Esophagus muscularis mucosa (tissue), 4 donors: ENCODE measurements at regions not wholly inside any gene's neighbourhood (a gene's known extent, or its start where the extent isn't known, plus 50 kb on each side); places are given as distances from the start of the nearest gene placed in this dataset.
"Not testable (repeated sequence)": the region's sequence is repeated elsewhere in the genome, so short reads cannot be mapped to it uniquely, and the experiment has no call there.

Source experiments
- DNase-seq: peaks from one replicate; pipeline ENCODE4 v3.0.0-alpha.2; 2017; ENCODE audit errors: extremely low spot score
- H3K27ac ChIP-seq, 4 donors: fragments of 200-600 bp; sonication (generic); replicated peaks in 1 of 4; 1 replicate in 3 of 4; 2 replicates in 1 of 4; pipeline ENCODE4 v1.5.1; 2016 to 2019; ENCODE audit warnings: mild to moderate bottlenecking in 1 of 4
- H3K27me3 ChIP-seq, 4 donors: fragments of 200-600 bp; sonication (generic); one replicate each; pipeline versions ENCODE4 v1.5.1 to v1.6.0; 2016 to 2019
- H3K36me3 ChIP-seq, 4 donors: fragments of 200-600 bp; sonication (generic); one replicate each; pipeline ENCODE4 v1.5.1; 2016 to 2019
- H3K4me1 ChIP-seq, 4 donors: fragments of 200-600 bp; sonication (generic); one replicate each; pipeline ENCODE4 v1.5.1; 2016 to 2019
- H3K4me3 ChIP-seq, 4 donors: fragments of 200-600 bp; sonication (generic); 1 replicate in 2 of 4; 2 replicates in 2 of 4; pipeline ENCODE4 v1.5.1; 2016 to 2019; ENCODE audit warnings: mild to moderate bottlenecking in 4 of 4, moderate library complexity in 1 of 4
- H3K9me3 ChIP-seq, 4 donors: fragments of 200-600 bp; sonication (generic); 1 replicate in 3 of 4; 2 replicates in 1 of 4; pipeline ENCODE4 v1.5.1; 2016 to 2019
- WGBS: methylation state at CpG from one replicate; pipeline ENCODE4 v1.1.5; 2018; 5-methylcytosine and 5-hydroxymethylcytosine counted together
- intact Hi-C: fragments of 100-400 bp; cut with DNase I; formaldehyde crosslinking; loops from one replicate; pipeline ENCODE4 v1.15.1; 2023

DNA sequence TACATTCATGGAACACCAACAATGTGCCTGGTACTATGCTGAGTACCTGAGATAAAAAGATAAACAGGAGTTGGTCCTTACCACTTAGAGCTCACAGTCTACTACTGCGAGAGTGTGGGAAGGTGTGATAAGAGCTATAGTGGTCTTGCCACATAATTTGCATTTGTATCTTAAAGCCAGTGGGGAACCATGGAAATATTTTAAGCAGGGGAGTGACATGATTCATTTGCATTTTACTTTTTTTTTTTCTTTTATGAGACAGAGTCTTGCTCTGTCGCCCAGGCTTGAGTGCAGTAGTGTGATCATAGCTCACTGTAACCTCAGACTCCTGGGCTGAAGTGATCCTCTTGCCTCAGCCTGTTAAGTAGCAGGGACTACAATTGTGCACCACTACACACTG lies 53.6 kb downstream of the SRGAP2 start:
- no CpG with 5 or more reads among the region's 2 CpGs for WGBS
- intact Hi-C loops = not testable (repeated sequence)

DNA sequence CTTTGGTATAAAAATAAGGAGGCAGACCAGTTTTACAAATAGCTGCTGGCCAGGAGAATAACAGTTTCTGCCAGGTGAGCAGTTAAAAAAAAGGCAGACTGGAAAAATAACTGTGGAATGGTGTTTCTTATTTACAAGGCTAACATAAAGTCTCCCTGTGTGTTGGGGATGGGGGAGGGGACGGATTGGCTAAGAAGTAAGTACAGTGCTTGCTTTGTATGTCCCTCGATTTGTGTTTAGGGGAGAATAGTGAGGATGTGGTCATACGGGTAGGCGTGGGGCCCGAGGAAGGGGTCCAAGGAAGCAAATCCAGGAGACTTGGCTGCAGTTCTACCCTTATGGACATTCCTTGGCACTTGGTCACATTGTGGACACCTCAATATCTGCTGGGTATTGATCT lies 58.1 kb downstream of the SRGAP2 start:
- H3K27me3 ChIP-seq, H3K36me3 ChIP-seq, H3K9me3 ChIP-seq, intact Hi-C loops, H3K27ac ChIP-seq, H3K4me3 ChIP-seq, H3K4me1 ChIP-seq, DNase-seq: not testable (repeated sequence)
- 84% methylated on average over 5 of the region's 5 CpGs for WGBS

More for the DNA sequence above, 53.6 kb downstream of the SRGAP2 start:
- not testable (repeated sequence) for H3K36me3 ChIP-seq, H3K4me1 ChIP-seq, H3K9me3 ChIP-seq, H3K4me3 ChIP-seq, H3K27ac ChIP-seq, DNase-seq, H3K27me3 ChIP-seq

DNA sequence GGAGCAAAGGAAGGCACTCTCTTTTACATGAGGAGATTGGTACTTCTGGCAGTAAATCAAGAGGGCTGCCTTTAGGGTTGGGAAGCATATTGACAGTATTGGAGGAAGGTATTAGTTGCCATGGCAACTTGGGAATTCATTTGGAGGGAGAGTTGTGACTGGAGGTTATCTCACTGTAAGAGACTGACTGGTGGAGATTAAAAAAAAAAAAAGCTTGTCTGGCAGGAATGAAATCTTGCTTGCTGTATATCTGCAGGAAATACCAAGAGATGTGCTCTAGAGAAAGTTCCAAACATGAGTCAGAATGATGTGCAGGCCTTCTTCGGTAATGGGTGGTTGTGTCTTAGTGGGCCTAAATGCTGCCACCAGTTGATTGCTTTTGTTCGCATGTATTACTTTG lies 59.1 kb downstream of the SRGAP2 start:
- H3K27ac ChIP-seq, H3K9me3 ChIP-seq, H3K4me1 ChIP-seq, H3K4me3 ChIP-seq, H3K27me3 ChIP-seq, DNase-seq, H3K36me3 ChIP-seq, intact Hi-C loops: not testable (repeated sequence)
- no CpG with 5 or more reads among the region's 2 CpGs for WGBS

DNA sequence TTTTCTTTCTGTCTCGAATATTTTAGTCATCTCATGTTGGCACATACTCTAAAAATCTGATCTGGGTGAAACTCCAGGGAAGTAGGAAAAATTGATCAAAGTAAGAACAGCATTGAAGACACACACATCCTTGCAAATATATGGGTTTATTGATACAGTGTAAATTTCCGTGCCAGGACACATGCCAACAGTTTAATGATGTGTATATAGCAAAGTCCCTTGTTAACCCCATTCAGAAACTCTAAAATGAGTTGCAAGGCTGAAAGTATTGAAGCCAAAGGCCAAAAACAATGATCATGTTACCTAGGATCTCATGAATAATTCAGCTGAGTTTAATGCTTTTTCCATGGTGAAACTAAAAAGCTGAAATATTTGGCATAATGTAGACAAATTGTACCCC lies 61.6 kb downstream of the SRGAP2 start:
- H3K27ac ChIP-seq, H3K27me3 ChIP-seq, H3K4me1 ChIP-seq, intact Hi-C loops, H3K36me3 ChIP-seq, H3K4me3 ChIP-seq, DNase-seq, H3K9me3 ChIP-seq: not testable (repeated sequence)
- WGBS = no CpG with 5 or more reads among the region's 2 CpGs

DNA sequence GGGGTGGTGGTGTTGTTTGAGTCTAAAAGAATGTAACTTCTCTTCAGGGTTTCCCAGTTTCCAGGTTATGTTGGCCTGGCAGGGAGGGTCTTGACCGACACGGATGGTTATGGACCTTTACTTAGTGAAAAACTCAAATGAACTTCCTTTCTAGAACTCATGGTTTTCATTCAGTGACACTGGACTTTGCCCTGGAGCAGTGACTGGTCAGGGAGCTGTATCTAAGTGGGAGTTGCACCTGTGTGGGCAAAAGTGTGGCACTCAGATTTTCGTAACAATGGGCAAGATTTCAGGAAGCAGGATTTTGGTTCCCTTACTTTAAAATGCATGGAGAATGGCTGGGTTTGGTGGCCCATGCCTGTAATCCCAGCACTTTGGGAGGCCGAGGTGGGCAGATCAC lies 67.8 kb downstream of the SRGAP2 start:
- H3K9me3 ChIP-seq, H3K27ac ChIP-seq, DNase-seq, H3K4me3 ChIP-seq, H3K27me3 ChIP-seq, H3K4me1 ChIP-seq, H3K36me3 ChIP-seq, intact Hi-C loops: not testable (repeated sequence)
- WGBS = no CpG with 5 or more reads among the region's 4 CpGs

DNA sequence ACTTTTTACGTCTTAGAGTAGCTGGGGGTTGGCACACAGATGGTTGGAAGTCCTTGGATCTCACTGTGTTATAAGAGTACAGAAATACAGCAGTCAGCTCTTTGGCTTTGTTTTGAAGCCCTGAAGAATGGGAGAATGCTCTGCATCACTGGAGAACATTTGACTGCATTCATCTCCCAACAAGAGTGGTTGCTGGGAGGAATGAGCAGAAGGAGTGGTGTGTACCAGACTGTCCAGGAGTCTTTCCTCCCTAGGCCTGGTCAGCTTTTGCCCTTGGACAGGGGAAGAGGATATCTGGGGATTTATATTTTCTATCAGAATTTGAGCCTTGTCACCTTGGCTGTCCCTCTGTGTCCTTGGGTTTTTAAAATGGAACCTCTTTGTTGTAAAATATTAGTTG lies 69.8 kb downstream of the SRGAP2 start:
- H3K4me3 ChIP-seq, H3K27me3 ChIP-seq, H3K27ac ChIP-seq, H3K9me3 ChIP-seq, DNase-seq, intact Hi-C loops, H3K36me3 ChIP-seq, H3K4me1 ChIP-seq: not testable (repeated sequence)
- WGBS = 80% methylated on average over 1 of the region's 1 CpG

DNA sequence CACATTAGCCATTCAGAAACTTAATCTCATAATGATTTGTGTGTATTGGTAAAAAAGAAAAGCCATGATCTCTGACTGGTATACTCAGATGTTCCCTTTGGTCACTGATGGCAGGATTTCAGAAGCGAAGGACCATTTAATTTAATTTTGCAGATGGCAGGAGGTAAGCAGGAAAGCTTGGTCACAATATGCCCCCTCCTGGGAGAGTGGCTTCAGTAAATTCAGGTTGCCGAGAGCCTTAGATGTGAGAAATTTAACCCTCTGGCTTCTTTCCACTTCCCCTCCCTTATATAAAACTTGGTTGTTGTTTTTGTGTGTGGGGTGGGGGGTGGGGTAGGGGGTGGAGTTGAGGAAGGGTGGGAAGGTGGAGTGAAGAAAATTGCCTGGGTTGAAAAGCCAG lies 72.8 kb downstream of the SRGAP2 start:
- H3K4me3 ChIP-seq, H3K4me1 ChIP-seq, H3K27me3 ChIP-seq, H3K27ac ChIP-seq, H3K36me3 ChIP-seq, intact Hi-C loops, DNase-seq, H3K9me3 ChIP-seq: not testable (repeated sequence)
- no CpG with 5 or more reads among the region's 2 CpGs for WGBS

DNA sequence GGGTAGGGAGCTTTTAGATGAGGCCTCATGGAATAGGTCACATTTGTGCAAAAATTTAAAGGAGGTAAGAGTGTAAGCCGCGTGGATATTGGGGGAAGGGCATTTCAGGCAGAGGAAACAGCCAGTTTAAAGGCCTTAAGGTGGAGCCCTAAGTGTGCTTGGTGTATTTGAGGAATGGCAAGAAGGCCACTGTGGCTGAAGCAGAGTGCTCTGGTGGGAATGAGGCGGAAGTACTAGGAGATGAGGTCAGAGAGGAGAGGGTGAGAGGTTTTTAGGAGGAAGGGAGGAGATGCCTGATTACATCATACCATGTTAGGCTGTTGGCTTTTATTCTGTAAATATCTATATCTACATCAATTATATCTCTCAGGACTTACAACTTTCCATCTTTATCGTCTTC lies 75.3 kb downstream of the SRGAP2 start:
- H3K27ac ChIP-seq, H3K4me1 ChIP-seq, H3K27me3 ChIP-seq, DNase-seq, H3K4me3 ChIP-seq, H3K9me3 ChIP-seq, intact Hi-C loops, H3K36me3 ChIP-seq: not testable (repeated sequence)
- 76% methylated on average over 3 of the region's 4 CpGs for WGBS

DNA sequence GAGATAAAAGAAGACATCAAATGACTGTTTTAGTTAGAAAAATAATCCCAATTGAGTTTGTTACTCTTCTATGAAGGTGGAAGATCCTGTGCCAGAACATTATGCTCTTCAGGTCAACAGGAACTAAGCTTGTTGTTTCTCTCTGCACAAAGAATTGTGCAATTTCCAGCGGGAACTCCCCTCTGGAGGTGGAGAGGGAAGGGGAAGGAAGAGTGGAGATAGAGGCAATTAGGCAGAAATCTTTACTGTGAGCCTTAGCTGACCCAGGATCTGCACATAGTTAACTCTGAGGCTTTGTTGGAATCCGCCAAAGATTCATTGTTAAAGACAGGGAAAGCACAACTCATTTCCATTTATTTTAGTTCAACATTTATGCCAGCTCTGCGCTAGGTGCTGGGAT lies 77.3 kb downstream of the SRGAP2 start:
- intact Hi-C loops, H3K4me1 ChIP-seq, H3K36me3 ChIP-seq, H3K27ac ChIP-seq, DNase-seq, H3K9me3 ChIP-seq, H3K4me3 ChIP-seq, H3K27me3 ChIP-seq: not testable (repeated sequence)
- WGBS = 40% methylated on average over 1 of the region's 3 CpGs

DNA sequence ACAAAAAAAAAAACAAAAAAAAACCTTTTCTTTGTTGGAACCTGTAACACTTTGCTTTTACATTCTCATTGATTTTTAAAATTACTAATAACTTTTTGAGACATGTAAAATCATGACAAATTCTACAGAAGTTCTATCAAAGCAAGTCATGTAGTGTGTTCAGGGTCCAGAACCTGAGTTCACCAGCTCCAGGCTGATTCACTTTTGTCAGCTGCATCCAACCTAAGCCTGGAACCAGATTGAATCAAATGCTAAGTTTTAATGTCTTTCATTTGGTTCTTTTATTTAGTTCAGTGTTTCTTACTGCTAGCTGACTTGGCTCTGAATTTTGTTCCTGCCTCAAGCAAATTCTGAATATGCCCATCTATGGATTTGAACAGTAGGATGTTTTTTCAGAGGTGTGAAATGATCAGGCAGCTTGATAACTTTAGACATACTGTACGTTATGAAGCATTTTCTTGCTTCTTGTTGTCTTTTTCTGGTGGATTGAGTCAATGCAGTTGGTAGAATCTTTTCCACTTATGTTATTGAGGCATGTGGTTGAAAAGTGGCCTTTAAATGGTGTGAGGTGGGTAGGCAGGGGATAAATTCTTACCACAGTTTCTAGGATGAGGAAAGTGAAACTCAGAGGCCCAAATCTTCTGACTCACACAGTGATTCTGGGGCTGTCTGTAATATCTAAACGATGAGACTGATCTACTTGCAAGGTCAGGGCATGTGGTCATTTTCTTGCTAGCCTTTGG lies 78.7 kb downstream of the SRGAP2 start:
- WGBS = no CpG with 5 or more reads among the region's 2 CpGs

DNA sequence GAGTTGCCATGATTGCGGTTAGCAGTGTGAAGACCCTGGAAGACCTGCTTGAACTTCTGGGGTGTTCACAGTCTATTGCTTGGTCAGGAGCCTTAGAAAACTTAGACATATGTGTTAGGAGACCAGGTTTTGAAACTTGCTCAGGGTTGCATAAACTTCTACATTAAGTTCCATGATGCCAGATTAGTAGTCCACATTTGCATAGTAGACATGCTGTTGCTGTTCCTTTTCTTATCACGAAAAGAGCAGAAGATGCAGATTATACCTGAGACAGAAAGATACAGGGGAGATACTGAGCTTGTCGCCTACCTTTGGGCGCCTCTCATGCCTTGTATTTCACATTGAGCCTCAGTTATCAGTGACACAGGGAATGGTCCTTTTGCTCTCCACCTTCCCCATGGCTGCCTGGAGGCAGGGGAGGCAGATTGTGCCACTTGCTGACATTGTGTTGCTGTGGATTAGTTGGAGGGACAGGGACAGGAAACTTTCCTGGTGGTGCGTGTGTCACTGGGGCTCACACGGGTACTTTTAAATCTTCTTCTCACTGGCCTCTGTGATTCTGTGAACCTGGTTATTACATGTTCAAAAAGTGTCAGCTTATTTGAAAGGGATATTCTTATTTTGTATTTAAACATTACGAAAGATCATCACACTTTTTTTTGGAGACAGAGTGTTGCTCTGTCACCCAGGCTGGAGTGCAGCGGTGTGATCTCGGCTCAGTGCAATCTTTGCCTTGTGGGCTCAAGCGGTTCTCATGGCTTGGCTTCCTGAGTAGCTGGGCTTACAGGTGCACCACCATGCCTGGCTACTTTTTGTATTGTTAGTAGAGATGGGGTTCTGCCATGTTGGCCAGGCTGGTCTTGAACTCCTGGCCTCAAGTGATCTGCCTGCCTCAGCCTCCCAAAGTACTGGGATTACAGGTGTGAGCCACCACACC lies 82.0 kb downstream of the SRGAP2 start:
- H3K27ac ChIP-seq, H3K27me3 ChIP-seq, H3K4me1 ChIP-seq, intact Hi-C loops, H3K4me3 ChIP-seq, H3K9me3 ChIP-seq, H3K36me3 ChIP-seq, DNase-seq: not testable (repeated sequence)
- 92% methylated on average over 2 of the region's 10 CpGs for WGBS

More for the DNA sequence above, 78.7 kb downstream of the SRGAP2 start:
- DNase-seq, H3K27me3 ChIP-seq, intact Hi-C loops, H3K36me3 ChIP-seq, H3K27ac ChIP-seq, H3K9me3 ChIP-seq, H3K4me3 ChIP-seq, H3K4me1 ChIP-seq: not testable (repeated sequence)

DNA sequence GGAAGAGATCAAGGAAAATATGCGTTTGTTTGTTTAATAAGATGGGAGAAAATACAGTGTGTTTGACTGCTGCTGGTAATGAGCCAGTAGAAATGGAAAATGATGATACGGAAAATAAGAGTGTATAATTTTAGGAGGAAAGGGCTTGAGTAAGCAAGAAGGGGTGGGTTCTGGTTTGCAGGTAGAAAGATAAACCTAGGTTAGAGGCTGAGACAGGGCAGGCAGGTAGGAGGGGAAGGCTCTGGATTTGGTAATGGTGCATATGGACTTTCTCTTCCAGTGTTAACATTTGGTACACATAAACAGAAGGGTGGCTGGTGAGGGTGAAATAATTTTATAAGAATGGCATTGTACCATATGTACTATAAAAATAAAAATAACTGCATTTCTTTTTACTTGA lies 84.4 kb downstream of the SRGAP2 start:
- H3K4me1 ChIP-seq, H3K9me3 ChIP-seq, DNase-seq, H3K27me3 ChIP-seq, H3K27ac ChIP-seq, H3K36me3 ChIP-seq, H3K4me3 ChIP-seq, intact Hi-C loops: not testable (repeated sequence)
- WGBS = no CpG with 5 or more reads among the region's 2 CpGs

DNA sequence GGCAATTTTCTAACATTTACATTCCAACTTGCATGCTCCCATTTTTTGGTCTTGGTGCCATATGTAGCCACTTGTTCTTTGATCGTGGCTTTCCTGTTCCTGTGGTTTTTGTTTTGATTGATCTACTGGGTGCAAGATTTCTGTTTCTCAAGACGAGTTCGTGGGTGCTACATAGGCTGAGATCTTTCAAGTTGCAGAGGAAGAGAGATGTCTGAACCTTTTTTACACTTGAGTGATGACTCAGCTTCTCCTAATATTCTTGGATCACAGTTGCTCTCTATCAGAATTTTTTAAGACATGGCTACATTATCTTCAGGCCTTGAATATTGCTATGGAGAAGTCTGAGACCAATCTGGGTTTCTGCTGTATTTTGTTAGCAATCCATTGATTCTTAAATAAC lies 85.1 kb downstream of the SRGAP2 start:
- H3K4me1 ChIP-seq, H3K4me3 ChIP-seq, intact Hi-C loops, H3K27me3 ChIP-seq, H3K9me3 ChIP-seq, H3K27ac ChIP-seq, DNase-seq, H3K36me3 ChIP-seq: not testable (repeated sequence)
- WGBS = no CpG with 5 or more reads among the region's 3 CpGs
